HG03039 (cell line): ENCODE measurements at regions not wholly inside any gene's neighbourhood (a gene's known extent, or its start where the extent isn't known, plus 50 kb on each side); places are given as distances from the start of the nearest gene placed in this dataset.
"Not testable (repeated sequence)": the region's sequence is repeated elsewhere in the genome, so short reads cannot be mapped to it uniquely, and the experiment has no call there.

Source experiments
- ATAC-seq: cut with Tn5 transposase; IDR thresholded peaks from one replicate; pipeline ENCODE4 v1.9.1; 2021; ENCODE audit warnings: mild to moderate bottlenecking, moderate library complexity; ENCODE audit not compliant: unreplicated experiment

DNA sequence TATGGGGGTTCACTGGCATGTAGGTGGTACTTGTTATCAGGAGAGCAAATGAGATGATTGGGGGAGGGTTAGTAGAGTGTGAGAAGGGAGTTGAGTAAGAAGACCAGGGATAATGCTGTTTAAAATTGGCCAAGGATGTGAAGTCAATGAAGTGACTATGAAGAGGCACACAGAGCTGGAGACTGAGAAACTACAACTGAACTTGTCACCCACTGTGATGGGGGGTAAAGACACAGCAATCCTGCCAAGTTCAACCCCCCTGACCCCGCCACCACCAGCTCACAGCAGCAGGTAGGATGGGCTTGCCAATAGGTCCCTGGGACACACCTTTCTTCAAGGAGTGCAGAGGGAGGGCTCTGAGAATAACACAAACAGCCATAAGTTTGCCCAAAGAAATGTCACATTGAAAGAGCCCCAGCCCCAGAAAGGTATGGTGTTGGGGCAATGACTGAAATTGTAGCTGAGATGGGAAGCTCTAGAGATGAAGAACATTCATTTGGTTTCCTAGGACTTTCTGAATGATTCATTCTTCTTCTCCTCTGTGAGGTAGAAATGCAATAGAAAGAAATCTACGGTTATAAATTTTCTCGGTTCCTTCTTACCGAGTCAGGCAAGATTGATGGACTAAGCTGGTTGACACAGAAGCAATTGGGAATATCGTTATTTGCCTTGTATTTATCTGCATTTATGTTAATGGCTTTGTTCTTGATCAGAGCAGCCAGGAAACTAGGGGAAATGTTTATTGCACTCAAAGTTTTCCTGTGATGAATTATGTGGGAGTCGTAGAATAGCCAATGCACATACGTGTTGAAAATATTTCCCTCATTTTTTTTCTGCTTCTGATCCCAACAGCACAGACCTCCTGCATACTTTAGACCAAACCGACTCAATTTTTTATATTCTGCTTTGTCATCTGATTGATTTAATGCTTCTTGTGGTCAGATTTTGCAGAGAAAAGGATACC lies 595.2 kb upstream of the CDH11 start:
- ATAC-seq, result no peak

DNA sequence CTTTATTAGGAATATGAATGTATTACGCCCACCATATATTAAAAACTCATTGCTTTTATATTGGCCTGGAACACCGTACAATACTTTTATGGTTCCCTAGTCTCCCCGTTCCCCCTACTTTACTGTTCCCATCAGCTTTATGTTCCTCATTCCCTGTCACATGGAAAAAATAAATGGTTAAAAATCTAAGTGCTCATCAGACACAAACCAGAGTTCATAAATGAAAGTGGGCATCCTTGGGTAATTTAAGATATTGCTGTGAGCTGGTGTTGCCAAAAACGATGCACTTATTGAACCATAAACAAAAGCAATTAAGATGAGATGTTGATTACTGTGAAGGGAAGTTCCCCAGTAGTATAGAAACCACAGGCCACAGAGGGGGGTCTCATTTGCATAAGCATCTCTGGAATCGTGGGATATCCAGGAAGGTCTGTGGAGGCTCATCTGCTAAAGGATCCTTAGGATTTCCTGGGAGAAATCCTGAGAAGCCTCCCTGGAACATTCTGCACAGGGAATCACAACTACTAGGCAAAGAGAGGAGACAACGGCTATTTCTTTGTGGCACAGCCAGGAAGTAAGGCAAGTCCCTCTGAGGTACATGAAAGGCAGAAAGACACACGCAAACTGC lies 591.4 kb upstream of the CDH11 start:
- ATAC-seq, result no peak

DNA sequence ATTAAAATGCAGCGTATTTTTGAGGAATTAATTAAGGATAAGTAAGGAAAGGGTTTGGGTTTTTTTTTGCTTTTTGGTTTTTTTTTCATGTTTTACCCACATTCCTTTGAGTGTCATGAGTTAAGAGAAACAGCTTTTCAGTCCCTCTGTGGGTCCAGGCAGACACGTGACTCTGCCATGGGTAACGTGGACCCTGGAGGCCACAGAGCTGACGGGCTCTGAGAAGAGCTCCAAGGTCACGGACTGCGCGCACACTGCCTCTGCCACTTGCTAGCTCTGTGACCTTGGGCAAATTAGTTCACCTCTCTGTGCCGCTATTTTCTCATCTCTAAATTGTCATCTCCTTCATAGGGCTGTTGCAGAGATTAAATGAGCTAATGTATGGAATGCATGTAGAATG lies 588.2 kb upstream of the CDH11 start:
- no peak for ATAC-seq

DNA sequence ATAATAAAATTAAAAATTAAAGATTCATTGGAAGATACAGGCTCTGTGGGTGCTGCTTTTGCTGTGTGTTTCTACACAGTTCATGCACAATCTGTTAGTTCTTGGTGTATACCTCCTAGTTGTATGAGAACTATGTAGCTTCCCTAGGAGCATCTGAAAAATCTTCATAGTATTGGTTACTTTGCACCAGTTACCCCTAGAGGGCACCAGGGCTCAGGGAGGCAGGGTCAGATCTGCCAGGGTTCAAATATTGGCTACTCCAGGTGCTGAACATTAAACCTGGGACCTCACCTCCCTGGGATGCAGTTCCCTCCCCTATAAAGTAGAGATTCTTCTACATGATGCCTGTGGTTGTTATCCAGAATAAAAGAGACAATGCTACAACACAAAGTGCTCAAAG lies 583.0 kb upstream of the CDH11 start:
- ATAC-seq, result no peak

DNA sequence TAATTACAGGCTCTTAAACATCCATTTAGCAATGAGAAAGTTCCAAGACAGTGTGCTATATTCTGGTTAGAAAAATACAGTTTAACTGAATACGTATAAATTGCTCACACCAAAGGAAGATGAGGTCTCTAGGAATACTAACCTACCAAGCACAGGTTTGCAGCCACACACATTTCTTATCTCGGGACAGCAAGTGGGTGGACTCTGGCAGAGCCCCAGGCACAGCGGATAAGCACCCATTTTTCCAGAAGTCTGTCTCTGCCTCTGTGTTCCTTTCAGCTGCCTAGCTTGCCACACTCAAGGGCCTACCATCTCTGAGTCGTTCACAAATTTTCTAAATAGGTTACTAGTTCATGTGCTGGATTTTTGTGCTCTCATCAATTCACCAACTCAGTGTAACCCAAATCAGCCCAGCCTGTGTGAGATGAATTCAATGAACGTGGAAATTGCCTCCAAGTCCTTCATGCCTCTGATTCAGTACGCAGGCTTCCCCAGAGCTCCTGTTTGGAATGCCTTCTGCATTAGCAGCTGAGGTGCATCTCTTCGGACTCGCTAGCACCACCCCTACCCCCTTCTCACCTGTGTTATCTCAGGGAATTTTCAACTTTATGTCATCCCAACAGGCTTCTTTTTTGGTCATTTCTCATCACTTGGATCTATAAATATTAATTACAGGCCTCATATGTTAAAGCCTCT lies 581.0 kb upstream of the CDH11 start:
- no peak for ATAC-seq

DNA sequence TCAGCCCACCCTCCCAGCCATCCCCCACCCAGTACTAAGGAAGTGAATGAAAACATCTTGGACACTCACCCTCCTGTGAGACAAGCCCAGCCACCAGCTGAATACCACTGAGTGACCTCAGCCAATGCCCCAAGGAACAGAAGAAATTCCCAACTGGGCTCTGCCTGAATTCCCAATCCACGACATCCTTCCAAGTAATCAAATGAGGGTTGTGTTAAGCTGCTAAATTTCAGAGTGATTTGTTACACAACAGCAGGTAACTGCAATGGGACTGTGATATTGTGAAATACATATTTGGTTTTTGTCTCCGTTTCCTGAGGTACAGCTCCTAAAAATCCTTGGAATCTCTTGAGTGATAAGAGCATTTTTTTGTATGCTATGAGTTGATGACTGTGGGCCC lies 578.7 kb upstream of the CDH11 start:
- no peak for ATAC-seq

DNA sequence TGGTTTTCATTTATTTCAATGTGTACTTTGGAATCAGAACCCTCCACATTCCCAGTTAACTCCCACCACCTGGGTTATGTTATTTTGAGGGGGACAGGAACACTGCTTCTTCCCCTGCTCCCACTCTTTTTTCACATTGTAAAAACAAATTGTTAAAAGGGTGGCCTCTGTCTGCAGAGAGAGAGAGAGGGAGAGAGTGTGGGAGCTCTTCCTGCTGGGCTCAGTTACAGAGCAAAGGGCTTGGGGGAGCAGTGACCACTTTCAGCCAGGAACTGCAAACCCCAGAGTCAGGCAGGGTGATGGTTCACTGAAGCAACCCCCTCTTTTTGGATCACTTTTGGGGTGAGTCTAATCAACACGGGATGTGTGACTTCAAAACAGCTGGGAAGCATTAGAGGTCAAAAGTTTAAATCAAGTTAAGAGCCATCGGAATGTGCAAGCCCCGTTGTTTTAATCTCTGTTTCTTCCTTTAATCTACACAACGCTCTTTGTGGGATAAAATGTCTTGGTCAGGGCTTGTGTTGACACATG lies 577.0 kb upstream of the CDH11 start:
- no peak for ATAC-seq

DNA sequence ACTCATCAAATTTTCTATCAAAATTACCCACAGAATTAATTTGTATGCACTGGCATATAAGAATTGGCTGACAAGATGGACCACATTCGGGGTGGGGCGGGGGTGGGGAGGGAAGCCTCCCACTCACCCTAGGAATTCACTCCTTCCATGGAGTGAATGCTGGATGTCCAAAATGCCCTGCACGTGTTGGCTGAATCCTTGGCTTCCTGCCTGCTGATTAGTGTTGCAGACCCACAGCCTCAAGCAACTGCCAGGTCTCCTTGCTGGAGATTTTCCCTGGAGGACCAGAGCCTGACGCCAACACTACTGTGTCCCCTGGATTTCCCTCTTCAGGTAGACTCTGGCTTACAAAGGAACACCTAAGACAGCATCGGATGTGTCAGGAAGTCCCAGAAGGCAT lies 575.7 kb upstream of the CDH11 start:
- no peak for ATAC-seq

DNA sequence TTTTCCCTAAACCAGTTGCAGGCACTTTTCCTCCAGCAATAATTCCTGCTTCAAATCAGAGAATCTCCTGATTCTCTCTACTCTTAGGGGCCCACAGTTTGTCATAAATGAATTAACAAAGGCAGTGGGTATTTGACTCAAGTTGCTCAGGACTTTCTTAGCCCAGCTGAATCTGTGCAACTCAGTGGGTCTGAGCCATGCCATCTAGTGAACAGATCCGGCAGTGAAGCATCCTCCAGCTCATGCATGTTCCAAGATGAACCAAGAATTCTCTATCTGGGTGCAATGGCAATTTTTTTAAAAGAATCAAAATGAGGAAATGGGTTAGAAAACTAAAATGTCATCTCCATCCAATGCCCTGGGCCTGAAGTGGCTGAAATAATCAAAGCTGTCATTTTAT lies 575.2 kb upstream of the CDH11 start:
- ATAC-seq, result no peak

DNA sequence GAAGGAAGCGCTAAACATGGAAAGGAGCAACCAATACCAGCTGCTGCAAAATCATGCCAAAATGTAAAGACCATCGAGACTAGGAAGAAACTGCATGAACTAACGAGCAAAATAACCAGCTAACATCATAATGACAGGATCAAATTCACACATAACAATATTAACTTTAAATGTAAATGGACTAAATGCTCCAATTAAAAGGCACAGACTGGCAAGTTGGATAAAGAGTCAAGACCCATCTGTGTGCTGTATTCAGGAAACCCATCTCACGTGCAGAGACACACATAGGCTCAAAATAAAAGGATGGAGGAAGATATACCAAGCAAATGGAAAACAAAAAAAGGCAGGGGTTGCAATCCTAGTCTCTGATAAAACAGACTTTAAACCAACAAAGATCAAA lies 570.0 kb upstream of the CDH11 start:
- not testable (repeated sequence) for ATAC-seq

DNA sequence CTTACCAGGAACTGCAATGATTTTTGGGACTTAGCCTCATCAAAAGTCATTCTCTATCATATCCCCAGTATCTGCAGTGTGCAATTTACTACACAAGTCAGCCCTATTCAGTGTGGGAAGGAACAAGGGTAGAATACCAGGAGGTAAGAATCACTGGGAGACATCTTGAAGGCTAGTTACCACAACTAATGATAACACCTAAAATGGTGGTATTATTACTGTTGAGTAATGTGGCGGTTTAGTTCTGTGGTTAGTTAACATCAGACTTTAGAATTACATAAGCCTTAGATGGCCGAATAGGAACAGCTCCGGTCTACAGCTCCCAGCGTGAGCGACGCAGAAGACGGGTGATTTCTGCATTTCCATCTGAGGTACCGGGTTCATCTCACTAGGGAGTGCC lies 567.9 kb upstream of the CDH11 start:
- ATAC-seq, result no peak

DNA sequence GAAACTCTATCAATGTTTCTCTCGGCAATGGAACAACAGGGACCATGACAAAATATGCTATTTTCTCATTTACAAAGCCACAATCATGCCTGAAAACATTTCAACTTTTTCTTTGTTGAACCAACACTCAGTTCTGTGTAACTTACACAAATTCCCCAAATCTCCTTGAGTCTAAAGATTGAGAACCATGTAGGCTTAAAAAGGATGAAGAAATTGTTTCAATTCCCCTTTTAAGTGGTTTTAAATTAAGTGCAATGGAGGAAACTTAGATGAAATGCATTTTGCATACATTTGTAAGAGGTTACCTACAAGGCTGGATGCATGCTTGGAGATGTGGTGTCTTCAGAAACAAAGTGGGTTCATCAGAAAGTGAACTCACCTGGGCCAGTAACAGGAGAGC lies 566.4 kb upstream of the CDH11 start:
- no peak for ATAC-seq

DNA sequence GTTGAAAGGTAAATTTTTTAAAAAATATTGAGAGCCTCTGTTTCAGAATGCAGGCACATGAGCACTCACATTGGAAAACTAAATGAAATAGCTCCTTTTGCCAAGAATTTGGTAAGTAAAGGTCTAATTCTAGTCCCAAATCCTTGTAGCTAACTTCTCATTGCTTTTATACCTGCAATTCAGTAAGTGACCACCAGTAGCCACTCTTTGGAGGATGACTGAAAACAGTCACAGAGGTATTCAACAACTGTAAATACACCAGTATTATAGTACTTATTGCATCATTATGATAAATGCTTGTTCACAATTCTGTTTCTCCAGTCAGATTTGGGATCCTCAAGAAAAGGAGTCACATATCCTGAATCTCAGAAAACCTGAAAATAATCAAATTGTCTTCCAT lies 562.4 kb upstream of the CDH11 start:
- ATAC-seq, result no peak

DNA sequence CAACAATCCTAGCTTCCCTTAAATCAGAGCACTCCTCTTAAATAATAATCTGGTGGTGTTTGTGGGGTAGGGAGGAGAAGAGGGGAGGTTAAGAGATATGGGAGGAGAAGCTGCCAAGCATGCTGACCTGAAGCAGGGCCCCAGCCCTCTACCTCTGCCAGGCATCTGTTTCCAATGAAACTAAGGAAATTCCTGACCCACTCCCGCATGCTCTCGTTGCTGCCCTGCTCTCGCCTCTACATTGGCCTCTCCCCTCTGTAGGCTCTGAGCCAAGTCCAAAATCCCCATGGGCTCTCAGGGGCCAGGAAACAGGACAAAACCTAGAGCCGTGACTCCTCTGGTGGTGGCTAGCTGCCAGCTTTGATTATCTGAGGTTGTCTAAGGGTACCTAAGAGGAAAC lies 559.5 kb upstream of the CDH11 start:
- no peak for ATAC-seq

DNA sequence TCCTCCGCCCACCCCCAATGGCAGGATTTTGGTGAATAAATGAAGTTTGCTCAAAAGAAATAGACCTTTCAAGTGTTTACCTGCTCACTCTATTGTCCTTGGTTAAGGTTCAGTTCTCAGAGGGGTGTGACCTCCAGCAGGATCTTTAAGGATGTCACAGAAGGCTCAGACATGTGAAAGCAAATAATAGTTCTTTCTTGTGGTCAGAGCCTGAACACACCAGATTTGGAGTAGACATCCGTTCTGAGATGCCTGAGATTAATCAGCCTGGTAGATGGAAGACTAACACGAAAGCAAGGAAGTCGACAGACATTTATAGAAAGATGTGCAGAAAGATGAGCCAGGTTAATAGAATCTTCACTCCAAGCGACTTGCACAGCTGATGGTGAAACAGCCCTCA lies 557.9 kb upstream of the CDH11 start:
- no peak for ATAC-seq

DNA sequence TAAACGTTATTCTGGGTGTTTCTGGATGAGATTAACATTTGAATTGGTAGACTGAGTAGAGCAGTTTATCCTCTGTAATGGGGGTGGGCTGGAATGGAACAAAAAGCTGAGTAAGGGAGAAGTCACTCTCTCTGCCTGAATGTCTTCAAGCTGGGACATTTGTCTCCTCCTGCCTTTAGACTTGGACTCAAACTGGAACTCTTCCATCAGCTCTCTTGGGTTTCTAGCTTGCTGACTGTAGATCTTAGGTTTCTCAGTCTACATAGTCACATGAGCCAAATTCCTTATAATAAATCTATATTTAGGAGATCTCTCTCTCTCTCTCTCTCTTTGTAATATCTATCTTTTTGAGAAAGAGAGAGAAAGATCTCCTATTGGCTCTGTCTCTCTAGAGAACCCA lies 553.3 kb upstream of the CDH11 start:
- no peak for ATAC-seq

DNA sequence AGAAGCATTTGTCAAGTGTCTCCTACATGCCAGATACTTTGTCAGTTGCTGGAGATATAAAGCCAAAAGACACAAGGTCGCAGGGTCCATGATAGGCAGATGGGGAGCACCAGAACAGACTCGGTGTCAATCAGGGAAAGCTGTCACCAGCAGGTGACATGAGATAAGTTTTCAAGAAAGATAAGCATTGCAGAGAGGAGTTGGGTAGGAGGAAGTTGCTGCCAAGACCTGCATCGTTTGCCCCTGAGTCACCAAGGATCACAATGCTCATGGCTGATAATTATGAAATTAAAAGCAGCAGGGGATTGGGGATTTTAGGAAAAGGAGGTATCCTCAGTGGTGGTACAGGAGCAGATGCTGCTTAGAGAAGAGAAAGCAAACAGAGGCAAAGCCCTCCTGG lies 551.1 kb upstream of the CDH11 start:
- no peak for ATAC-seq

DNA sequence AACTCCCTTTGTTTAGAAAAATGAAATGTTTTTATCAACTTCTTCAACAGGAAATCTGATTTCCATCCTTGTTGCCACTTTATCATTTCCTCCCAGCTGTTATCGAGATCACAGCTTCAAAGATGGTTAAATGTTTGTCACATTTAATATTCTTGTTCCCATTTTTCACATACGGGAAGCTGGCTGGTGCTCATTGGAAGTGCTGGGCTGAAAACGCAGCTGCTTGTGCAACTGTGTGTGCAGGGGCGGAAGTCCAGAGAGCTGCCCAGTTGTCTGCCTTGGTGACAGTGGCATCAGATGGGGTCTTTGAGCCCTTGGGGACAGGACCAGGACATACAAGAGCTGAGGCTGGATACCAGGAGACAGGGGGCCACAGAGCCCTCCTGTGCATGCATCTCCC lies 549.2 kb upstream of the CDH11 start:
- no peak for ATAC-seq

DNA sequence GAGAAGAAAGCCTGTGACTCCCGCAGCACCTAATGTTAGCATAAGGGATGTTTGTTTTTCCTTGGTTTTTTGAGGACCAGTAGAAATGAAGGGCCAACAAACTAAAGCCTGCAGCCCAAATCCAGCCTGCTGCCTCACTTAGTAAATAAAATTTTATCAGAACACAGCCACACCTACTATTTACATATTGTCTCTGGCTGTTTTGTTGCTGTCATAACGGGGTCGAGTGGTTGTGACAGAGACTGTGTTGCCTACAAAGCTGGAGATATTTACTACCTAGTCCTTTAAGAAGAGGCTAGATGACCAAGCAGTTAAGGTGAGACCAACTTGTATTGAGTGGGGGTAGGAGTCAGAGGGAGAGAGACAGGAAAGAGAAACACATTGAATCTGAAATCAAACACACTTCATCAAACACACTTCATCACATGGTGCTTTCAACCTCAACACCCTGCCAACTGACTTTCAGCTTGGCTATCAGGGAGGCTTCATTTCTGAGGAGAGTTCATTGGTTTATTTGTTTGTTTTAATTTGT lies 546.3 kb upstream of the CDH11 start:
- no peak for ATAC-seq

DNA sequence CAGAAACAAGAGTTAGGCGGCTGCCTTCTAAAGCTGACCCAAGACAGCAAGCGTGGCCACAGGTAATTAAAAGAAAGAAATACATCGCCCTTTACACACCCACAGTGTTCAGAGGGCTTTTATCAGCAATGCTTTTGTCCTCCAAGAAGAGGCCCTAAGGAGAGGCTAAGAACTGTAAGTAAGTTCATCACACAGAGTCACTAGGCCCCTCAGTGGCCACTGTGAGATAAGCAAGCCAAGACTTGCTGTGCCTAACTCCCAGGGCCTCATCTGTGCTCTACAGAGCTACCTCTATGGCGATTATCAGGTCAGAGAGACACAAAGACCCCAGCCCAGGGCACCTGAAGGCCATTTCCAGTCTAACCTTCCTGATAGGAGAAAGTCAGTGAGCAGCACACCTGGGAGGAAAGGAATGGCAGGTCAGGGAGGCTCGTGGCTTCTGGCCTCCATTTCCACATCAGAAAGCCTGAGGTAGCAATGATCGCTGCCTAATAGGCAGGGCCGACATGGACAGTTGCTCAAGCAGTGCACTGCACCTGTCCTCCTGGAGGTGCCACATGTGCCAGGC lies 545.2 kb upstream of the CDH11 start:
- no peak for ATAC-seq
